ENCODE measurements at regions not wholly inside any gene's neighbourhood (a gene's known extent, or its start where the extent isn't known, plus 50 kb on each side); places are given as distances from the start of the nearest gene placed in this dataset.

DNA sequence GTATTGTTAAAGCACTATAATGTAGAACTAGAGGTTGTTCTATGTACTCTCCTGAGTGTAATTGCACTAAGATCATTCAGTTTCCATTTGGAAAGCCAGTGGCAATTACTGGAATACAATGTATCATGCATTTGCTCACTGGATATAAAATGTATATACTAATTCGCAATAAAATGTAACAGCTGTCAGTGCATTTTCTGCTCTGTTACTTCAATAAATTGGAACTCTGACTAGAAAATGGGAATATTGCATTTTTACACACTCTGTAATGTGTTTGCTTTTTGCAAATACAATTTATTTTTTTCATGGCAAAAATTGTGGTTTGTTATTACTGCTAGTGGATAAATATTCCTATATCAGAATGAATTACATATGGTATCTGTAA lies 893.8 kb upstream of the POU3F3 start:
- DNase-seq = no peak

DNA sequence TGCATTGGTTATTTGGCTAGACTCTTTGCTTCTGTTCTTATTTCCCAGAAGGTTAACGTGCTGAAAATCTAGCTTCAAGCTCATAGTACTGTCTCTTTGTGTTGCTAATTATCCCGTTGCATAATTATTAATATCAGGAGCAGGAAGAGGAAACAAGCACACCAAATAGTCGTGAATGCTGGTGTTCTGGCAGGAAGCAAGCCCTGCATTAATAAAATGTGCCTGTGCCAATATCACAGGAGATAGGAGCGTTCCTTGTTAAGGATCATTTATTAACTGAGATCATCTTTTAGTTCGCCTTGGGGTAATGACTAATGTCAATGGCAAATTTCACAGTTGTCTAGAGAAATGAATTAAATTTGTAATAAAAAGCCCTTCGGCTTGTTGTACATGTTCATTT lies 893.0 kb upstream of the POU3F3 start:
- DNase-seq = no peak

DNA sequence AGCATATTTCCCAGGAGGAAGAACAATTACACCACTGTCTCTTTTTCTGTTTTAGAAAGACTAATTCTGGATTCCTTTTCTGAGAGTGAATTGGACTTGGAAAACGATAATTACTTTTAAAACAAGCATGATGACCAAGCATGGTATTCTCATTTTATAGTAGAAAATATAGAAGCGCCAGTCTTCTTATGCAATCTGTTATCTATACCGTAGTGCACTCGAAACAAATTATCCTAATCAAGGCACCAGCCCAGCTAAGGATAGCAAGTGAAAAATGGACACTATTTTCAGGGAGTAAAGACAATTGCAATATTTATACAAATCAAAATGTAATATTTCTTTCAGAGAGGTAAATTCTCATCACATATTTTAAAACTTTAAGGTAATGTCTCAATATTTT lies 892.1 kb upstream of the POU3F3 start:
- DNase-seq = no peak

DNA sequence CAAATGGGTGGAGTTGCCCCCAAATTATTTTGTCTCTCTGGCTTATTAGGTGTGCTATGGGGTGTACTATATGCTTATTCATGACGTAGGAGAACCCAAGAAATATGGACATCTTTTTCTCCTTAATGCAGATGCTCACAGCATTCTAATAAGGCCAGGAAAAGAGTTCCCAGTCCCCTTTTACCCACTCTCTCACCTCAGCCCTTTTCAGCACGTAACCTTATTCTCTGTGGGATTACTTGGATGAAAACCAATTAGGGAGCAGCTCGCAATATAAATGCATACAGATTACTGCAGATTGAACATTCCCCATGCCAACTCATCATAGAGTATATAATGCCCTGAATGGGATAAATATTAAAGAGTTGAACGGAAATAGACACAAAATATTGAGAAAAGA lies 891.2 kb upstream of the POU3F3 start:
- DNase-seq = no peak

DNA sequence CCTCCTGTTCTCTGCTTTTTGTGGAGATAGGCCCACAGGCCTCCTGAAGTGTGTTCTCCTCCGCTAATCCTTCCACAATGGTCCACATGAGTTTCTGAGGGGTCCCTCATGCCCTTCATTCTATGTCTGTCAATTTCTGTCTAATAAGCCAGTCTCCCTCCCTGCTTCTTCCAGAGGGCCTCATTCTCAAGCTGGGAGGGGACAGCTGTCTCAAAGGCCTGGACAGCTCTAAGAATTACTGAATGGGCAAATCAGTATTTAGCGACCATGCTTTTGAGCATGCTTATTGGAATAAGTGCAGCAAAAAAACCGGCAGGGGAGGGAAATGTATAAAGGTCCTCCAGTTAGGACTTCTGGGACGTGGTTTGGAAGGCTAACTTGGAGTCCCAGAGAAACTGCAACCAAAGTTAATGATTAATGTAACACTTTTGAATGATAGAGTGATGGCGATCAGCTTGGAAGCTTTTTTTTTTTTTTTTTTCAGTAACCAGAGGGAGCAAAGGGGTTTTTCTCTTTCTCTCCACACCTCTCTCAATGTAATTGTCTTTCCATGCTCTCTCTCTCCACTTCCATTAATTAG lies 890.7 kb upstream of the POU3F3 start:
- no peak for DNase-seq

DNA sequence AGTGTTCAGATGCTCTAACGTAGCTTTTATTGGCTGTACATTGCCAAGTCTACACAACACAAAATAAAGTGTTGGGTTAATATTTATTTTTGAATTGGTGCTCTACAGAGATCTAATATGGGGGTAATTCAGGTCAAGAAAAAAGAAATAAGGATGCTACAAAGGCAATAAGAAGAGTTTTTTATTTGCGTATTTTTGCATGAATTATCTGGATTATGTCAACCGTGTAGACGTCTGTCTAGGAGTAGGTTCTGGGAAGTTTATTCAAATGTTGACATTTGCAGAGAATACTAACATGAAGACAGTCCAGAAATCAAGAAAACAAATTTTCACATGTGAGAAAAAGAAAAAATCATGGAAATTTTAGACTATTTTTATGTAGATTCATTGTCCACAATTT lies 876.7 kb upstream of the POU3F3 start:
- DNase-seq = no peak

DNA sequence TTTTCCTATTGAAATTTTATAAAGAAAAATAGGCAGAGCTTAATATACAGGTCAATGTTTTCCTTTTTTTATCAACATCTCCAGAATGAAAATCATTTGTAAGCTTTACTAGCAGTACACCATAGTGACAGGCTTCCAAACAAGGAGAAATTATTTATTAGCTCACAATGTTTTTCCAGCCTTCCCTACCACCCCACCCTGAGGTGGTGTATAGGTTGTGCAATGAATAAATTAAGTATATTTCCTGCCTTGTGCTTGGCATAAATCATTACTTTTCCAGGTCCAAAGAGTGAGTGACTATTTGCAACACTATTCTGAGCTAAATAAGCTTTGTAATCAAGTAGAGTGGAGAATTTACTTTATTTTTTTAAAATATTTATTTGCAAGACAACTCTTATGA lies 876.2 kb upstream of the POU3F3 start:
- DNase-seq = no peak

DNA sequence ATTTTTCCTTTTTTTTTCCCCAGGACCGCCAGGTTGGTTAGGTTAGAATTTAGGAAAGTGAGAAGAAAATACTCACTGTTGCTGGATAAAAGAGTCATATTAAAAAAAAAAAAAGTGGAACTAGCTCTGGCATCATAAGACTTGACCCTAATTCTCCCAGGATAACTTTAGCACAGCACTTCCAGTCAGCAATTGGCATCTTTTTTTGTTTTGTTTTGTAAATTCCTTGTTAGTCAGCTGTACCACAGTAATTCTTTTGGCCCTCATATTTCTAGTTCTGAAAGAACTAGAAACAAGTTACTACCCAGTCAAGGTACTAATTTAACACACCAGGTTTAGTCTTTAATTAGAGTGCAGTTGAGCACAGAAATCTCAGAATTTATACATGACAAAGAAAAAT lies 873.5 kb upstream of the POU3F3 start:
- no peak for DNase-seq

DNA sequence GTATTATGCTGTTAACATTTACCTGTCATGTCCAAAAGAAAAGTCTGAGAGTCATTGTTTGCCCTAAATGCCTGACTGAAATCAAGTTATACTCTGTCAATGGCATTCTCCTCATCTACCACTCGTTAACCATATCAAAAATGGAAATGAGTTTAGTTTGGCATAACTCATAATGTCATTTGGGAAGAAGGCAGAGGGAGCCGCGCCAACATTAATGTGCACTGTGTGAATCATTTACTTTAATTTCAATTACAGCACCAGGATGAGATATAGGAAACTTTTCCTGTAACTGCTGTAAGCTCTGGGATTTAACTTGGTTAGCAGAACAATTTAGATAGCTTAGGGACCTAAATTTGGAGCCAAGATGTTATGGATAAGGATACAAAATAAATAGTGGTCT lies 871.2 kb upstream of the POU3F3 start:
- DNase-seq = no peak

DNA sequence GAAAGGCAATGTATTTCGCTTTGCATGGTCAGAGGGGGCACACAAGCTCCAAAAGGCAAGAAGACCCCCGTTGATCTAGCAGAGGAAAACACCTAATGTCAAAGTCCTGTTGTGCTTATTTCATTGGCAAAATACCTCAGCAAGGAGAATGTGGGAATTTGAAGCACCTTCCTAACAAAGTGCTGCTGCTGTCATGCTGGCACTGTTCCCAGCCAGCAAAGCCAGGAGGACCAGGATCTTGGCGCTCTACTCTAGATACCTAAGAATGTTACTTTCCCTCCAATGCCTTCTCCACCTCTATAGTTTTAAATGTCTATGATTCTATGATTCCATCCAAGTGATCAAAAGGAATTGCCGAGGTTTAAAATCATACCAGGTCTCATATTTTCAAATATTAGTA lies 867.9 kb upstream of the POU3F3 start:
- DNase-seq = no peak

DNA sequence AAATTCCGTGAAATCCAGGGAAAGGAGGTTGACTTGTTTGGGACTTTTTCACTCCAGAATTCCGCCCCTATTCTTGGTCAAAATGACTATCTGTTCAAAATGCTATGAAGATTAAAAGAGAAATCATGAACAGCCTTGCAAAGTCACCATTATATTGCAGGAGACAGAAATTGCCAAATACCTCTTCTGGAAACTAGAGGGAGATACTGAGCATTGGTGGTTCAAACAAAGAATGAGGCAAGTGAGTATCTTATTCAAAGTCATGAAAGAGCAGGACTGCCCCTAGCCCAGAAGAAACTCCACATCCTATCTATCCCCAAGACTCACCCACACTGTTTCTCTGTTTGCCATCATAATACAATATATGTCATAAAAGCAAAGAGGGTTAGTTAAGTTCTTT lies 862.3 kb upstream of the POU3F3 start:
- DNase-seq = no peak

DNA sequence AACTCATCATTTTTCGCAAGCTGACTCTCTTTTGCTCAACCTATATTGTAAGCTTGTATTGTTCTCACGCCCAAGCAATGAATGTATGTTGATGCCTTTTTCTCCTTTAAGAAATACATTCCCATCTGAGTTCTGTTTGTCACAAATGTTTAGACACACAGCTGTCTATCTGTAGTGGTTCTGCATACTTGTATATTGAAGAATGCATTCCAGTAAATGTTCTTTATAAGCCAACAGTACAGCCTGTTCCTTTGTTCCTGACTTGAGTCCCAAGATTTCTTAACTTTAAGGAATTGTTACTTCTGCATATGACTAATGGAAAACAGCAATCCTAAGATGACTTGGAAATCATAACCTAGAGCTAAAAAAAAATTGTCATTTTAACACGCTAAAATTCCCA lies 849.1 kb upstream of the POU3F3 start:
- DNase-seq = no peak

DNA sequence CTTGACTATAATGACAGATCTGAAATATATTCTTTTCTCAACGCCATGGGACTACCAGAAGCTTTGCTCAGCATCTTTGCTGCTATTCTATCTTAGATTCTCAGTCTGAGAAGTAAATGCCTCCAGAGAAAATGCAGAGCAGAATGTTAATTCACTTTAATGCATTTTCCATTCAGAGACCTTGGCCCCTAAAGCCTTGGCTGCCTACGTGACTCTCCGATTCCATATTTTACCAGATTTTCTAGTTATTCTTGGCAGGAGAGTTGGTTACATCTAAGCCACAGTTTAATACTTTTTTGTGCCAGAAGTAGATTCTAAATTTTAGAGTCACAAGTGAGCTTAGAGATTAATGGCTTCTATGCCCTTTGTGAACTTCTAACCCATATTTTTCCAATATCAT lies 837.1 kb upstream of the POU3F3 start:
- DNase-seq = no peak

DNA sequence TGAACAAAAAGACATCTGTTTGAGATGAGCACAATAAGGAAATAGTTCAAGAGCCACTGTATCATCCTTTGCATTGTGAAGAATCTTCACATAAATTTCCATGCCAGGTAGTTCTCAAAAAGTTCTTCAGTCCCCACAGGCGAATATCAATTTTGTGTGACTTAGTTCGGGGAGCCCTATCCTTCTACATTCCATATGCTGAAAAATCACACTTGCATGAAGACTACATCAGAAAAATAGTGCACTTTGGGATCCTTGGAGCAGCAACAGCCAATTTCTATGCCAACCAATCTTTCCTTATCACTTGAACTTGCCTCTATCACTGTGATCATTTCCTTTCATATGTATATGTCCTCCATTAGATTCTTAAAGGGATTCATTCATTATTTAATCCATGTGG lies 830.6 kb upstream of the POU3F3 start:
- no peak for DNase-seq

DNA sequence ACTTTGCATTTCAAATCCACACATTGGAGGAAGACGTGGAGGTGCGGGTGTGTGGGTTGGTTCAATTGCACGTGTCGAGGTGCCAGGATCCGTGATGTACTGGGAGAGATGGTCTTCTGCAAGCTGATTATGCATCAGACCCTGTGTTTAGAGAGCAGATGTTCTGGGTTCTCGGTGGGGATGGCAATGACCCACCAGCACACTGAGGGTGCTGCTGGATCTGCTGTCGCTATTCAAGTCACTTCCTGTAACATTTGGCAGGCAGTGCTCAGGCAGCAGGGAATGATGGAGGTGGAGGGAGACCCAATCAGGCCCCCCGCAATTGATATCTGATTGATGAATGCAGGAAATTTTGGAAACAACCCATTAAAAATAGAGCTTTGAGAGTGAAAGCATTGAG lies 830.1 kb upstream of the POU3F3 start:
- no peak for DNase-seq

DNA sequence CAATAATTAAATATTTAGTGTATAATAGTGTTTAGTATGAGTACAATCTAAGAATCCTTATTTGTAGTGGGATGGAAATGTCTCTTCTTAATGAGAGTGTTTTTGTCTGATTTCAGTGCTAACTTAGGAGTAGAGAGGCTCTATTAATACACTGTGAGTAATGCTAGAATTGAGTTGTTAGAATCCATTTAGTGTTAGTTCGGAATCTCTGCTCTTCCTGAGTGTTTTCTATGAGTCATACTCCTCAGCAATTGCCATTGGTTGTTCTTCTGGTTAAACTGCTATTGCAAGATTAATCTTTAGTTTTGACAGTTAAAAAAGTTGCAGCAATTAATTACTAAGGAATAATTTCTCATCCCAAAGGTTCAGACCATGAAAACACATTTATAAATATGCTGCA lies 828.6 kb upstream of the POU3F3 start:
- DNase-seq = no peak

DNA sequence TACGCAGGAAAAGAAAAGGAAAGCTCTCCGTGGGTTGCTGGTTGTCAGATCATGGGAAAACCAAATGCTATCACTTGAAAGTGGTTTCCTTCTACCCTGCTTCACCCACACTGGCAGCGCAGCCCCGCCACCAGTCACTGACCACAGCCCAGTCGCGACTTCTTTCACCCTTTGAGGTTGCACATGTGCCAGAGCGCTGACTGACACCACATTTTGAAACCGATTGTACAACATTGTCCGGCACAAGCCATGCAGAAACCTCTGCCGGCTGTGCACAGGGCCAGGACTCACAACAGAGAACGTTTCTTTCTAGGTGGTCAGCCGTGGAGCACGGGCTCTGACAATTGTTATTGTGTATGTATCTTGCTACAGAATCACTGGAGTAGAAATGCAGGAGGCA lies 827.2 kb upstream of the POU3F3 start:
- no peak for DNase-seq

DNA sequence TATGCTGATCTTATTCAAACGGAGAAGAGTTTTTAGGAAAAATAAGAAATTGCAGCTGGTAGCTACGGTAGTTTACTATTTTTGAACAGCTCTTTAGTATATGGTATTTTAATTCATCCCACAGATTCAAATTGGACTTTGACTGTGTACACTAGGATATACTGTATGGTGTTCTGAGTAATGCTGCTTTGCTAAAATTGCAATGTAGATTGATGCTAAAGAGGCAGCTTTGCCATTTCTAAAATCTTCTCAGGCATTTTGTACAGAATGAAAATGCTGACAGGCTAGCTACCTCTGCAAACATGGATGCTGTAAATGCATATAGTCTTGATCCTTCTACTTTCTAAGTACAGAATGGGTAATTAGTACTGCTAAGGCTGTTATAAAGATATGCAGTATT lies 826.6 kb upstream of the POU3F3 start:
- DNase-seq = no peak

DNA sequence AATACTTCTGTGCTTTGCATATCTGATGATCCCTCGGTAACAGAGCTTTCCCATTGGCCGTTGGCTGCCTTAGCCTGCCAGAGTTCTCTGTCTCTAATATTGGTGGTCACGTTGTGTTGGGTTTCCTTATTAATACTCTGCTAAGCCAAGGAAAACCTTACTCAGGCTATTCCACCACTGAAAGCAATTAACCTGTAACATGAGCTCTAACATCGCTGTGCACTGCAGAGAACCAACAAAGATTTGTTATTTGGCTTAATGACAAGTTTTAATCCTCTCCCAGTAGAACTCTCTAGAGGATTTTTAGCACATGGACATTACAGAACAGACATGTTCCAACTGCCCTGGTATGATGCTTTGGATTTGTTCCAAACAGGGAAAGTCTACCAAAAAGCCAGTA lies 825.9 kb upstream of the POU3F3 start:
- no peak for DNase-seq

DNA sequence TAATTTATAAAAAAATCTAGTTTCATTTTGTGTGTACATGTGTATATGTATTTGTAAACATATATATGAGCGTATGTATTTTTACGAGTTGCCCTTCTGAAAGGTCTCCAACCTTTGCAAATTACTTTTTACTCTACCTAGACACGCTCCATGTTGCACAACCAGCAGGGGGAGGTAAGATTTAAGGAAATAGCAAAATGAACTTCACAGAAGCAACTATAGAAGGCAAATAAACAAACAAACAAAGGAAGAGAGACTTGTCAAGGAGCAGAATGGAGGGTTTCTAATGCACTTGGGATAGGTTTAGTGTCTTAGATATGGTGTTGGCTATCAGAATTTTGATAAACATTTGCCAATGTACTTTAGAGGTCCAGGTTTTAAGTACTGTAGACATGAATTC lies 820.5 kb upstream of the POU3F3 start:
- no peak for DNase-seq

DNA sequence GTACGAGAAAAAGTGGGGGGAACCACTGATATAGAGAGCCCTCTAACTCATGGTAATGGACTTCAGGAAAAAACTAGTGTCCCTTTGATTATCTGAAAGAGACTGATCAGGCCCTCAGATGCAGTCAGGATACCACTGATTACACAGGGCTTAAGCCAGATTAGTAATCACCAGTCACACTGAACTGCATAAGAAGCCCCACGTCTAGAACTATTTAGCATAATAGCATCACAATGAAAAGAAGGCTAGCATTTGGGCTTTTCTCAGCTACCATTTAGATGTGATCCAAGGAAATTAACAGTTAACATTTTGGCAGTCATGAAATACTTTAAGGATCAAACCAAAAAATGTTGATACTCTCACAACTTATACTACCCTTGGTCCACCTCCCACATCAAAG lies 813.1 kb upstream of the POU3F3 start:
- no peak for DNase-seq

DNA sequence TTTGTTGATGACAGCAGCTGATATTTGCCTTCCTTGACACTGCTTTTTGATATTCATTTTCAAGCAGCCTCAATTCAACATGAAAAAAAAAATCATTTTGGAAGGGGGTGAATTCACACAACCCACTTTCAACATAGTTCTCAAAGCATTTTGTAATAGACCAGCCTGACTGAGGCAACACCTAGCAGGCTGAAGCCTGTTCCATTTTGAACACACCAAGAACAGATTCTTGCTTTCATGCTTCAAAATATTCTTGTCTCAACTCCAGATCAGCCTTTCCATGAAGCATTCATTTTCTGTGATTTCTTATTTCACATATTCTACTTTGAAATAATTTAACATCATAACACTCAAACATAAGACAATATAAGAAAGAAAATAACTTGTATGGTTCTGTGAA lies 812.6 kb upstream of the POU3F3 start:
- DNase-seq = no peak

DNA sequence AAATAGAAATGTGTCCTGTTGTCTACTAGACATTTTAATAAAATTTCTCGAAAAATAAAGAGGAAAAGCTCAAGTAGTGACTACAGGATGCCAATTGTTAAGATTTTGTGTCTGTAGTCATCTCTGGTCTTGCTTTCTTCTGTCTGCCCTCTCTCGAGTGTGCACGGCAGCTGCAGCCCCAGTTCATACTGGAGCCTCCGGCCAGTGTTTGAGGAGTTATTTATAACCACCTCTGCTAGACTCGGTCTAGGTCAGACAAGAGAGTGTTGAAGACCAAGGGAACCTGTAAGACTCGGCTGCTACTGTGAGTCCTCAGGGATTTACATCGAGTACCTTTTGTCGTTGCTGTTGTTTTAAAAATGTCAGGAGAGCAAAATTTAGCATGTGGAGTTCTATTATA lies 810.1 kb upstream of the POU3F3 start:
- DNase-seq = no peak

DNA sequence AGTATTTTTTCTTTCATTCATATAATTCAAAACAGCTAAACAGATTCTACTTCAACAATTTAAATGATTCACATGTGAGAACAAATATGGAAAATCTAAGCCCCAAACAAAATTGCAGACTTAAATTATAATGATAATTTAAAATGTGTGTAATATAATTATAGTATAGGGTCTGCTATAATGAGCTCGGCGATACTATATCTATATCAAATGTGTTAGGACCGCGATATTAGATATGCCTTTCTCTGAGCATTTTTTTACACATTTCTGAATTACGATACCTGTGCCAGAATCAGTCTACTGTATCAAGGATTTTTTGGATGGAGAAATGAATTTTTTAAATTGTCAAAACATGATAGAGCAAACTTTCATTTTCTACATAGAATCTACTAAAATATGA lies 808.8 kb upstream of the POU3F3 start:
- DNase-seq = no peak

DNA sequence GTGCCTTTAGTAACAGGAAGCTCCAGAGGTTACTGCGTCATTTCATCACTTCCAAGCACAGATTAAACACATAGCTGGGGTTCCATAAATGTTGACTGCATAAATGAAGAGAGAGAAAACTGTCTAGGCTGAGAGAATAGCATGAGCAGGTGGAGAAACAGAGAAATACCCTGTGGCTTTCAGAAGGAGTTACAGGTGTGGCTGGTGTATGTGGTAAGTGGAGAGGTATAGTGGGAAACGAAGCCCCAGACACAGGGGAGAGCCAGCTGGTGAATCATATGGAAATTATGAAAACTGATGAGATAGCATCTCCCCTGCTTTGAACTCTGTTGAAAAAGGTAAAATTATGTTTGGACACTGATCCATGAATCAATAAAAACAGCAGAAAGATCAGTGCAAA lies 807.4 kb upstream of the POU3F3 start:
- DNase-seq = no peak

DNA sequence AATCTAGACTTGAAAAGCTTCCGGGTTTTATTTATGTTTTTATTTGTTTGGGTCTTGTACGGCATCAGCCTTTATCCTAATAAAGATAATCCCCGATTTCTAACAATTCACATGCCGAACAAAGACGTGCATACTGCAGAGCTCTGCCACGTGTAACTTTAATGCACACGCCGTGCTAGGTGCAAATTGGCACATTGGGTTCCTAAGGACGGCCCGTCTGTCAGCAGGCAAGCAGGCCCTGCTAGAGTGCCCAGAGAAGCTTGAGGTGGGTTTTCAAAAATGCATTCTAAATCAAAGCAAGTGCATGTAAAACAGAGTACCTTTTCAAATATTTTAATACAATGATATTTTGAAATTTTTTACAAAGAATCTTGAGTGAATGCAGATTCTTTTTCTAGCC lies 806.4 kb upstream of the POU3F3 start:
- no peak for DNase-seq
